Dermis blood vessel endothelial cell (primary cell): ENCODE measurements at regions not wholly inside any gene's neighbourhood (a gene's known extent, or its start where the extent isn't known, plus 50 kb on each side); places are given as distances from the start of the nearest gene placed in this dataset.
"Not testable (repeated sequence)": the region's sequence is repeated elsewhere in the genome, so short reads cannot be mapped to it uniquely, and the experiment has no call there.

Source experiments
- DNase-seq: peaks from one replicate; pipeline ENCODE4 v3.0.0; 2010

GRCh38 chr9:41606961-41607547 is 417.9 kb upstream of the ZNG1F start:
- not testable (repeated sequence) for DNase-seq

GRCh38 chr9:41565572-41565971 is 376.5 kb upstream of the ZNG1F start:
- DNase-seq, result not testable (repeated sequence)
